SK-N-SH treated with all-trans-retinoic acid at 6 μM for 48 hours (cell line): ENCODE measurements at regions not wholly inside any gene's neighbourhood (a gene's known extent, or its start where the extent isn't known, plus 50 kb on each side); places are given as distances from the start of the nearest gene placed in this dataset.

Source experiments
- ESRRG ChIP-seq: fragments of 250-450 bp; sonication (Bioruptor Pico); IDR thresholded peaks from 2 replicates; pipeline ENCODE4 v1.6.1; 2021; ENCODE audit warnings: mild to moderate bottlenecking
- ZFP30 ChIP-seq: fragments of 450-650 bp; formaldehyde crosslinking; IDR thresholded peaks from 2 replicates; pipeline ENCODE4 v1.5.0; 2022; ENCODE audit warnings: mild to moderate bottlenecking, moderate library complexity
- ZNF70 ChIP-seq: fragments of 450-650 bp; formaldehyde crosslinking; IDR thresholded peaks from 2 replicates; pipeline ENCODE4 v1.5.0; 2020; ENCODE audit warnings: mild to moderate bottlenecking, moderate library complexity
- ZNF8 ChIP-seq: fragments of 450-650 bp; formaldehyde crosslinking; IDR thresholded peaks from 2 replicates; pipeline ENCODE4 v1.5.0; 2020; ENCODE audit warnings: mild to moderate bottlenecking, moderate library complexity
- TF ChIP-seq, protein P1 (sequence below): fragments of 250-450 bp; sonication (Bioruptor Pico); IDR thresholded peaks from 2 replicates; pipeline ENCODE4 v1.5.0; 2020; ENCODE audit warnings: mild to moderate bottlenecking, moderate library complexity

DNA sequence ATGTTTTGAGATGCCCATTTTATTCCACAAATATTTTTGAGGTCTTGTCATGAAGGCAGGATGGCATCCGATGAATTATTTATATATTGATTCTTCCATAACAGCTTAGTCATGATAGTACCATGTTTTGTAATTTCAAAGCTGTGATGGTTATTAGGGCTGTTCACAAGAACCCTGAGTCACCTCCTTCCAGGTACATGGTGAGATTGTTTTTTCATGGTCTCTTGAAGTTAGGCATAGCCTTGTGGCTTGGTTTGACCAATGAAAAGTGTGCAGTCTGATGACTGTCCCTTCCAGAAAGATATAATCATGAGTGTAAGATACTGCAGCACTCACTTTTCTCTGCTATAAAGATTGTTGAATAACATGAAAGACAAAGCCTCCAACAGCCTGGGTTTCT, 274.8 kb downstream of the FGFR2 start:
- no peak for TF ChIP-seq ZNF8 (CRISPR knock-in tag)
- TF ChIP-seq, protein P1, sequence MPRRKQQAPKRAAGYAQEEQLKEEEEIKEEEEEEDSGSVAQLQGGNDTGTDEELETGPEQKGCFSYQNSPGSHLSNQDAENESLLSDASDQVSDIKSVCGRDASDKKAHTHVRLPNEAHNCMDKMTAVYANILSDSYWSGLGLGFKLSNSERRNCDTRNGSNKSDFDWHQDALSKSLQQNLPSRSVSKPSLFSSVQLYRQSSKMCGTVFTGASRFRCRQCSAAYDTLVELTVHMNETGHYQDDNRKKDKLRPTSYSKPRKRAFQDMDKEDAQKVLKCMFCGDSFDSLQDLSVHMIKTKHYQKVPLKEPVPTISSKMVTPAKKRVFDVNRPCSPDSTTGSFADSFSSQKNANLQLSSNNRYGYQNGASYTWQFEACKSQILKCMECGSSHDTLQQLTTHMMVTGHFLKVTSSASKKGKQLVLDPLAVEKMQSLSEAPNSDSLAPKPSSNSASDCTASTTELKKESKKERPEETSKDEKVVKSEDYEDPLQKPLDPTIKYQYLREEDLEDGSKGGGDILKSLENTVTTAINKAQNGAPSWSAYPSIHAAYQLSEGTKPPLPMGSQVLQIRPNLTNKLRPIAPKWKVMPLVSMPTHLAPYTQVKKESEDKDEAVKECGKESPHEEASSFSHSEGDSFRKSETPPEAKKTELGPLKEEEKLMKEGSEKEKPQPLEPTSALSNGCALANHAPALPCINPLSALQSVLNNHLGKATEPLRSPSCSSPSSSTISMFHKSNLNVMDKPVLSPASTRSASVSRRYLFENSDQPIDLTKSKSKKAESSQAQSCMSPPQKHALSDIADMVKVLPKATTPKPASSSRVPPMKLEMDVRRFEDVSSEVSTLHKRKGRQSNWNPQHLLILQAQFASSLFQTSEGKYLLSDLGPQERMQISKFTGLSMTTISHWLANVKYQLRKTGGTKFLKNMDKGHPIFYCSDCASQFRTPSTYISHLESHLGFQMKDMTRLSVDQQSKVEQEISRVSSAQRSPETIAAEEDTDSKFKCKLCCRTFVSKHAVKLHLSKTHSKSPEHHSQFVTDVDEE (CRISPR knock-in tag), result no peak
- no peak for TF ChIP-seq ESRRG (CRISPR knock-in tag)
- no peak for TF ChIP-seq ZNF70 (CRISPR knock-in tag)
- TF ChIP-seq ZFP30, result no peak
